Left colon (tissue), 2 donors: ENCODE measurements at regions not wholly inside any gene's neighbourhood (a gene's known extent, or its start where the extent isn't known, plus 50 kb on each side); places are given as distances from the start of the nearest gene placed in this dataset.
A peak's percentile ranks its signal among the peaks of the same experiment; 100 is the strongest.

Source experiments
- ATAC-seq: fragments of 200-7000 bp; cut with Tn5 transposase; one replicate; pipeline ENCODE4 v1.9.1; 2020; ENCODE audit warnings: mild to moderate bottlenecking, moderate library complexity
- DNase-seq, 2 donors: peaks; one replicate each; pipeline ENCODE4 v3.0.0-alpha.2; 2020
- intact Hi-C, 2 donors: fragments of 100-400 bp; cut with DNase I in 1 of 2; cut with micrococcal nuclease in 1 of 2; formaldehyde crosslinking; loops; one replicate each; pipeline versions ENCODE4 v1.11.2 to v1.14.0; 2022; cut with DNase I, micrococcal nuclease
- donor health status: DM: no; HTN: no; CAD: no.
- donor health status: DM: yes; HTN: yes; CAD: no.

- intact Hi-C loops: loop anchor here in 1 of 2 donors (5.0 to 10.0 kb wide), 2 partner anchors 422 to 1044 kb away; partner anchors contain the start of gene ISL1
These were observed 296.8 kb downstream of the PARP8 start for GRCh38 chr5:50962934-50963872.

DNA sequence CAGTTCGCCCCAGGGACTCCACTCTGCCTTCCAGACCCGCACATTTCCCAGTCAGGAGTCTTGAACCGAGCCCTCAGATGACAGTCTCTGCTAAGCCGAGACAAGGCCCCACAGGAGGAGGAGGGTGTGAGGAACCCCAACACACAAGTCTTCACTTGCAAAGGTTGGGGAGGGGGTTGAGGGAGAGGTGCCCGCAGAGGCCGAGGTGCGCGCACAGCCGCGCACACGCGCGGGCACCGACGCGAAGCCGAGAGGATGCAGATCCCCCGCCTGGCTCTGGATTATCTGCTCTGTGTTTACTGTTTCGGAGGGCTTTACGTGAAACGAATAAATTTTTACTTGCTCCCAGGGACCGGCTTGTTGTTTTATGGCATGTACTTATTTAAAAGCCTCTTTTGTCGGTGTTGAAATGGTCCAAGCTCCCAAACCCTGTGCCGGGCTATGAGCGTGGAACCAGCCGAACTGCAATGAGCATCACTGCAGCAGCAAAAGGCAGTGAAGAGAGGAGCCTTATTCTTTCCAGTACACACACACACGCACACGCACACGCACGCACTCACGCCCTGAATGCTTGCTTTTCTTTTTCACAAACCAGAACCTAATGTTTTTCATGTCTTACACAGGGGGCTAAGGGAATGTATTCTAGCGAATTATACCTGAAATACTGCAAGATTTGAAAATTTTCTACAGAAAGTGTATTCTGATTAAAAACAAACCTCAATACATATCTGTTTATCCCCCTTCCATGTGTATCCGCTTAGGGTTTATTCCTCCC, 297.7 kb downstream of the PARP8 start:
- ATAC-seq (no peak), DNase-seq (no peak)
- intact Hi-C loops: loop anchor here in 1 of 2 donors (5.0 to 10.0 kb wide), 2 partner anchors 421 to 1043 kb away; partner anchors contain the start of gene ISL1

More at GRCh38 chr5:50962934-50963872, 296.8 kb downstream of the PARP8 start:
- ATAC-seq: peak; percentile 86
- DNase-seq: peak; percentile 31 to 68

- DNase-seq (no peak), ATAC-seq (no peak)
- intact Hi-C loops: loop anchor here in 1 of 2 donors (5.0 to 10.0 kb wide), 2 partner anchors 420 to 1042 kb away; partner anchors contain the start of gene ISL1
These were observed 298.6 kb downstream of the PARP8 start for GRCh38 chr5:50964746-50965653.

GRCh38 chr5:50965654-50966375, 299.4 kb downstream of the PARP8 start:
- ATAC-seq: no peak
- intact Hi-C loops: loop anchor here in 1 of 2 donors (10.0 kb wide), 1 partner anchor 419 kb away; the partner anchor contains the start of gene ISL1

GRCh38 chr5:50967009-50967562, 300.6 kb downstream of the PARP8 start:
- intact Hi-C loops: loop anchor here in 1 of 2 donors (10.0 kb wide), 1 partner anchor 418 kb away; the partner anchor contains the start of gene ISL1
- ATAC-seq: no peak
- DNase-seq: no peak

More at GRCh38 chr5:50965654-50966375, 299.4 kb downstream of the PARP8 start:
- no peak for DNase-seq

GRCh38 chr5:50967563-50968355, 301.3 kb downstream of the PARP8 start:
- intact Hi-C loops: loop anchor here in 1 of 2 donors (10.0 kb wide), 1 partner anchor 417 kb away; the partner anchor contains the start of gene ISL1
- DNase-seq (peak in 1 of 2 donors; percentile 18), ATAC-seq (peak; percentile 48)

GRCh38 chr5:50968356-50969149, 302.1 kb downstream of the PARP8 start:
- intact Hi-C loops: loop anchor here in 1 of 2 donors (10.0 kb wide), 1 partner anchor 416 kb away; the partner anchor contains the start of gene ISL1
- ATAC-seq (no peak), DNase-seq (no peak)

GRCh38 chr5:50969151-50970031, 303.0 kb downstream of the PARP8 start:
- DNase-seq: peak in 1 of 2 donors; percentile 17
- intact Hi-C loops: loop anchor here in 1 of 2 donors (10.0 kb wide), 1 partner anchor 415 kb away; the partner anchor contains the start of gene ISL1
- ATAC-seq: no peak

- intact Hi-C loops: no loop called here
- no peak for DNase-seq
- ATAC-seq: no peak
These were observed 309.4 kb downstream of the PARP8 start for GRCh38 chr5:50975840-50976239.

- DNase-seq (no peak), ATAC-seq (no peak)
- intact Hi-C loops: no loop called here
These were observed 312.5 kb downstream of the PARP8 start for GRCh38 chr5:50978924-50979323.

- DNase-seq (no peak), ATAC-seq (no peak)
- intact Hi-C loops: no loop called here
These were observed 318.2 kb downstream of the PARP8 start for GRCh38 chr5:50984640-50985039.

- ATAC-seq: no peak
- intact Hi-C loops: no loop called here
- DNase-seq: no peak
These were observed 324.0 kb downstream of the PARP8 start for GRCh38 chr5:50990296-50990924.

GRCh38 chr5:50995285-50995942, 329.0 kb downstream of the PARP8 start:
- DNase-seq (no peak), ATAC-seq (no peak)
- intact Hi-C loops: no loop called here
